Mesendoderm (in vitro differentiated cells): ENCODE measurements at regions not wholly inside any gene's neighbourhood (a gene's known extent, or its start where the extent isn't known, plus 50 kb on each side); places are given as distances from the start of the nearest gene placed in this dataset.
A peak's percentile ranks its signal among the peaks of the same experiment; 100 is the strongest.

Source experiments
- DNase-seq: peaks from one replicate; pipeline ENCODE4 v3.0.0; 2013
- H2AK5ac ChIP-seq: 2 replicates; pipeline ENCODE4 v1.6.1; 2013; ENCODE audit warnings: low read length, inconsistent platforms
- H2BK120ac ChIP-seq: 2 replicates; pipeline ENCODE4 v1.6.1; 2013; ENCODE audit warnings: low read depth, mild to moderate bottlenecking, low read length, moderate library complexity, mixed read lengths
- H2BK15ac ChIP-seq: replicated peaks from 2 replicates; pipeline ENCODE4 v1.6.1; 2013; ENCODE audit warnings: low read depth, mild to moderate bottlenecking, moderate library complexity
- H2BK5ac ChIP-seq: 2 replicates; pipeline ENCODE4 v1.6.1; 2013; ENCODE audit warnings: low read length, inconsistent platforms
- H3K18ac ChIP-seq: 2 replicates; pipeline ENCODE4 v1.6.1; 2013; ENCODE audit warnings: mild to moderate bottlenecking, low read length, mixed read lengths
- H3K23ac ChIP-seq: one replicate; pipeline ENCODE4 v1.6.1; 2013; ENCODE audit warnings: low read length
- H3K27ac ChIP-seq: 2 replicates; pipeline ENCODE4 v1.5.1; 2013; ENCODE audit warnings: low read depth, mild to moderate bottlenecking, inconsistent platforms, low read length, moderate library complexity
- H3K27me3 ChIP-seq: 2 replicates; pipeline ENCODE4 v1.6.1; 2013; ENCODE audit warnings: low read length, control low read depth, mild to moderate bottlenecking, inconsistent platforms; ENCODE audit not compliant: insufficient read depth, poor library complexity
- H3K36me3 ChIP-seq: 2 replicates; pipeline ENCODE4 v1.6.1; 2013; ENCODE audit warnings: low read length, inconsistent platforms; ENCODE audit not compliant: control insufficient read depth, insufficient read depth
- H3K4ac ChIP-seq: one replicate; pipeline ENCODE4 v1.6.1; 2013; ENCODE audit warnings: low read depth, mild to moderate bottlenecking, low read length, moderate library complexity
- H3K4me1 ChIP-seq: 2 replicates; pipeline ENCODE4 v1.6.1; 2013; ENCODE audit warnings: low read depth, low read length, inconsistent platforms; ENCODE audit not compliant: control insufficient read depth
- H3K4me2 ChIP-seq: 2 replicates; pipeline ENCODE4 v1.6.1; 2013; ENCODE audit warnings: low read length
- H3K4me3 ChIP-seq: 2 replicates; pipeline ENCODE4 v1.5.1; 2013; ENCODE audit warnings: mild to moderate bottlenecking, low read length
- H3K56ac ChIP-seq: one replicate; pipeline ENCODE4 v1.6.1; 2013; ENCODE audit warnings: low read length
- H3K79me1 ChIP-seq: 2 replicates; pipeline ENCODE4 v1.6.1; 2013; ENCODE audit warnings: low read length, inconsistent platforms
- H3K79me2 ChIP-seq: 2 replicates; pipeline ENCODE4 v1.6.1; 2013; ENCODE audit warnings: mild to moderate bottlenecking, low read length; ENCODE audit not compliant: control insufficient read depth, insufficient read depth
- H3K9ac ChIP-seq: 2 replicates; pipeline ENCODE4 v1.6.1; 2013; ENCODE audit warnings: low read length, inconsistent platforms
- H4K5ac ChIP-seq: one replicate; pipeline ENCODE4 v1.6.1; 2013; ENCODE audit warnings: low read length
- H4K8ac ChIP-seq: one replicate; pipeline ENCODE4 v1.6.1; 2013; ENCODE audit warnings: low read depth, mild to moderate bottlenecking, control low read depth, low read length, moderate library complexity
- WGBS: extraction: QIAGEN DNeasy Blood & Tissue Kit; methylation state at CpG from one replicate; pipeline ENCODE4 v1.1.7; 2013; ENCODE audit warnings: low lambda C conversion rate, missing lambda C conversion rate; ENCODE audit not compliant: insufficient coverage; ENCODE audit errors: extremely low coverage; 5-methylcytosine and 5-hydroxymethylcytosine counted together

GRCh38 chr7:114158275-114158674, 239.5 kb upstream of the PPP1R3A start:
- Histone ChIP-seq H2BK120ac (no peak overlapping the region), H3K79me2 (no peaks in the 10 kb centered on the region), H3K36me3 (no peaks in the 10 kb centered on the region), H2BK15ac (no peak overlapping the region), H3K4me1 (peaks cover 5% of the 10 kb centered on the region), H4K5ac (no peak overlapping the region), H3K56ac (no peak overlapping the region), H4K8ac (no peak overlapping the region), H3K4me2 (no peak overlapping the region), H3K9ac (no peak overlapping the region), H3K4ac (no peak overlapping the region), H2AK5ac (no peak overlapping the region), H3K79me1 (no peaks in the 10 kb centered on the region), H2BK5ac (no peak overlapping the region), H3K27ac (no peak overlapping the region), H3K18ac (no peak overlapping the region), H3K27me3 (no peaks in the 10 kb centered on the region), H3K4me3 (no peak overlapping the region), H3K23ac (no peak overlapping the region)
- WGBS = no CpG with 5 or more reads among the region's 3 CpGs
- no peak for DNase-seq

DNA sequence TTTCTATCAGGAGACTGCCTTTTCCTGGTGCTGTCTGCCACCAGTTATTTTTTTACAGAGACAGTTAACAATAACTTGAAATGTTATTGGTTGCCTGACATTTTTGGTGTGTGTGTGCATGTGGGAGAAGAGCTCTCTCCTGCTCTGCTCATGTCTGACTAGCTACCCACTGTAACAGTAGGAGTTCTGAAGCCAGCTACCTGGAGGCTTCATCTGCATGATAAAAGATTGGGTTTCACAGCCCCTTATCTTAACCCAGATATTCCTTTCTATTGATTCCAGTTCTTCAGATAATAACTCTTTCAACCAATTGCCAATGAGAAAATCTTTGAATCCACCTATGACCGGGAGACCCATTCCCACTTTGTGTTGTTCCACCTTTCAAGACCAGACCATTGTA, 237.4 kb upstream of the PPP1R3A start:
- Histone ChIP-seq H4K8ac (no peak overlapping the region), H2BK5ac (no peak overlapping the region), H3K4me3 (no peak overlapping the region), H3K36me3 (no peaks in the 10 kb centered on the region), H3K23ac (no peak overlapping the region), H3K4me2 (no peak overlapping the region), H3K27me3 (no peaks in the 10 kb centered on the region), H2AK5ac (no peak overlapping the region), H4K5ac (no peak overlapping the region), H2BK120ac (no peak overlapping the region), H3K4me1 (peaks cover 5% of the 10 kb centered on the region), H3K4ac (no peak overlapping the region), H3K79me2 (no peaks in the 10 kb centered on the region), H3K56ac (peak overlapping the region; percentile 51), H2BK15ac (no peak overlapping the region), H3K79me1 (no peaks in the 10 kb centered on the region), H3K18ac (peak overlapping the region; percentile 61), H3K27ac (peak overlapping the region; percentile 26), H3K9ac (no peak overlapping the region)
- WGBS = no CpG with 5 or more reads among the region's 1 CpG
- peak; percentile 69 for DNase-seq

GRCh38 chr7:114155116-114156110, 236.6 kb upstream of the PPP1R3A start:
- H3K27me3 ChIP-seq = no peaks in the 10 kb centered on the region
- no CpG with 5 or more reads among the region's 9 CpGs for WGBS
- no peaks in the 10 kb centered on the region for H3K79me1 ChIP-seq
- peak; percentile 50 for DNase-seq
- no peak overlapping the region for H2BK120ac ChIP-seq
- no peak overlapping the region for H3K23ac ChIP-seq
- no peak overlapping the region for H4K8ac ChIP-seq
- peak overlapping the region; percentile 51 for H3K56ac ChIP-seq
- peak overlapping the region; percentile 81 for H3K4ac ChIP-seq
- no peaks in the 10 kb centered on the region for H3K79me2 ChIP-seq
- peak overlapping the region; percentile 44 for H2BK5ac ChIP-seq
- H3K18ac ChIP-seq = peak overlapping the region; percentile 61
- H3K36me3 ChIP-seq = no peaks in the 10 kb centered on the region
- H3K4me1 ChIP-seq = peaks cover 5% of the 10 kb centered on the region
- no peak overlapping the region for H3K9ac ChIP-seq
- no peak overlapping the region for H3K4me2 ChIP-seq
- H3K27ac ChIP-seq = peak overlapping the region; percentile 26
- H2AK5ac ChIP-seq = no peak overlapping the region
- no peak overlapping the region for H4K5ac ChIP-seq
- H2BK15ac ChIP-seq = no peak overlapping the region
- H3K4me3 ChIP-seq = no peak overlapping the region

DNA sequence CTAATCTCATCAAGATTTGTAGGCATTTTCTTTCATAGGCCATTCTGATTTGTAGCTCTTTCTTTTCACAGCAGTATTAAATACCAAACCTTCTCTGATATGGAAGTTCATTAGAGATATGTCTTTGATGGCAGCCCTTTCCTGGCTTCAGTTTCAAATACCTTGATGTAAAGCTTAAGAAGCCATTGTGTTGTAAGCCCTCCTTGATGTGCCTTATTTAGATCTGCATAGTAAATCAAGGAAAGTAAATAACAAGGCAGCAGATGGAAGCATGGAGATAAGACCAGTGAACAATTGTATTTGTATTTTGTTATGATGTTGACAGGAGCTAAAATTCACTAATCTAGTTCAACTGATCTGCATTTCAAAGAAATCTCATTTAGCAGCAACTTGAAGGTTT, 234.9 kb upstream of the PPP1R3A start:
- no peak overlapping the region for H3K4me3 ChIP-seq
- no peak overlapping the region for H3K9ac ChIP-seq
- H3K4me1 ChIP-seq = peaks cover 5% of the 10 kb centered on the region
- no peak overlapping the region for H4K8ac ChIP-seq
- no peaks in the 10 kb centered on the region for H3K79me1 ChIP-seq
- H4K5ac ChIP-seq = no peak overlapping the region
- H3K56ac ChIP-seq = no peak overlapping the region
- no peaks in the 10 kb centered on the region for H3K36me3 ChIP-seq
- H2BK5ac ChIP-seq = no peak overlapping the region
- no peak overlapping the region for H2AK5ac ChIP-seq
- H3K4ac ChIP-seq = no peak overlapping the region
- no peak overlapping the region for H2BK120ac ChIP-seq
- no peaks in the 10 kb centered on the region for H3K79me2 ChIP-seq
- H3K18ac ChIP-seq = no peak overlapping the region
- H3K23ac ChIP-seq = no peak overlapping the region
- H2BK15ac ChIP-seq = no peak overlapping the region
- H3K4me2 ChIP-seq = no peak overlapping the region
- DNase-seq = peak; percentile 74
- H3K27ac ChIP-seq = no peak overlapping the region
- no peaks in the 10 kb centered on the region for H3K27me3 ChIP-seq

DNA sequence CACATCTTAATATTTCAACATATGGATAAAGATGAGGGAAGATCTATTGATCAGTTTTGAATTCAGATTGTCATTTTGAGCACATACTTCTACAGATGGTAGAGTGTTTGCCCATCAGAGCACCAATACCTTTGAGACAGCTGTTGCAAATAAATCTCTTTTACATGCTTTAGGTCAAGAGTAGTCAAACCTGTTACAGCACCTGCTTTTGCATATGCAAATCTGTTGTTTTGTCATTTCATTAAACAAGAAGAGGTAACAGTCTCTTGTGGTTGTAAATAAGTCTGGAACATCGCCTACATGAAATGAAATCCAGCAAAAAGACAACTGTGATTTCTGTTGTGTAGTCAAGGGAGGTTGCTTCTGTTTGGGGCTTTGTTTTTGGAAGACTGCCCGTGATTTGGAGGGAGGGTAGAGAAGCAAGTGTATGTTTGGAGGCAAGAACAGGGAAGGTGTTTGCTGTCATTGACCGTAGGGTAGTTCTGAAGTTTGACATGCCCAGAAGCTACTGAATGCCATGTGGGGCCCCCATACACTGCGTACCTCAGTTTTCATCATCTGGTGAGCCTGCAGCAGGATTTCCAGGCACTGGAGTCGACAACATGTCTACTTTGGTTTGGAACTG, 233.6 kb upstream of the PPP1R3A start:
- Histone ChIP-seq H3K4me1 (peaks cover 5% of the 10 kb centered on the region), H2AK5ac (no peak overlapping the region), H4K8ac (no peak overlapping the region), H3K23ac (no peak overlapping the region), H2BK120ac (no peak overlapping the region), H3K79me2 (no peaks in the 10 kb centered on the region), H3K27ac (no peak overlapping the region), H3K9ac (no peak overlapping the region), H2BK5ac (no peak overlapping the region), H2BK15ac (no peak overlapping the region), H3K18ac (no peak overlapping the region), H3K56ac (peak overlapping the region; percentile 1), H3K27me3 (no peaks in the 10 kb centered on the region), H3K4ac (no peak overlapping the region), H3K4me2 (no peak overlapping the region), H3K79me1 (no peaks in the 10 kb centered on the region), H3K4me3 (no peak overlapping the region), H3K36me3 (no peaks in the 10 kb centered on the region), H4K5ac (no peak overlapping the region)
- DNase-seq = peak; percentile 41
- WGBS = no CpG with 5 or more reads among the region's 5 CpGs
